ENCODE measurements at regions not wholly inside any gene's neighbourhood (a gene's known extent, or its start where the extent isn't known, plus 50 kb on each side); places are given as distances from the start of the nearest gene placed in this dataset.

- Mint-ChIP-seq H3K4me3 (no peak overlapping the region), H3K36me3 (no peaks in the 10 kb centered on the region), H3K27ac (no peak overlapping the region), H3K4me1 (ENCODE audit: low read depth in 2 of 2) (no peaks in the 10 kb centered on the region), H3K9me3 (peaks cover 10% of the 10 kb centered on the region), H3K27me3 (no peaks in the 10 kb centered on the region)
- DNase-seq (ENCODE audit: low spot score) (no peak), ATAC-seq (no peak)
Measured at GRCh38 chr3:64748244-64748904, 60.6 kb upstream of the ADAMTS9 start.

GRCh38 chr3:64747679-64748078, 59.9 kb upstream of the ADAMTS9 start:
- Mint-ChIP-seq H3K4me3 (no peak overlapping the region), H3K9me3 (peaks cover 6% of the 10 kb centered on the region), H3K36me3 (no peaks in the 10 kb centered on the region), H3K27ac (no peak overlapping the region), H3K4me1 (ENCODE audit: low read depth in 2 of 2) (no peaks in the 10 kb centered on the region), H3K27me3 (no peaks in the 10 kb centered on the region)
- DNase-seq (ENCODE audit: low spot score): no peak
- no peak for ATAC-seq

GRCh38 chr3:64743887-64744243, 56.1 kb upstream of the ADAMTS9 start:
- H3K36me3 Mint-ChIP-seq: no peaks in the 10 kb centered on the region
- peaks cover 5% of the 10 kb centered on the region for H3K9me3 Mint-ChIP-seq
- no peak for DNase-seq (ENCODE audit: low spot score)
- no peaks in the 10 kb centered on the region for H3K4me1 Mint-ChIP-seq (ENCODE audit: low read depth in 2 of 2)
- no peak for ATAC-seq
- no peak overlapping the region for H3K4me3 Mint-ChIP-seq
- H3K27ac Mint-ChIP-seq: no peak overlapping the region
- no peaks in the 10 kb centered on the region for H3K27me3 Mint-ChIP-seq

DNA sequence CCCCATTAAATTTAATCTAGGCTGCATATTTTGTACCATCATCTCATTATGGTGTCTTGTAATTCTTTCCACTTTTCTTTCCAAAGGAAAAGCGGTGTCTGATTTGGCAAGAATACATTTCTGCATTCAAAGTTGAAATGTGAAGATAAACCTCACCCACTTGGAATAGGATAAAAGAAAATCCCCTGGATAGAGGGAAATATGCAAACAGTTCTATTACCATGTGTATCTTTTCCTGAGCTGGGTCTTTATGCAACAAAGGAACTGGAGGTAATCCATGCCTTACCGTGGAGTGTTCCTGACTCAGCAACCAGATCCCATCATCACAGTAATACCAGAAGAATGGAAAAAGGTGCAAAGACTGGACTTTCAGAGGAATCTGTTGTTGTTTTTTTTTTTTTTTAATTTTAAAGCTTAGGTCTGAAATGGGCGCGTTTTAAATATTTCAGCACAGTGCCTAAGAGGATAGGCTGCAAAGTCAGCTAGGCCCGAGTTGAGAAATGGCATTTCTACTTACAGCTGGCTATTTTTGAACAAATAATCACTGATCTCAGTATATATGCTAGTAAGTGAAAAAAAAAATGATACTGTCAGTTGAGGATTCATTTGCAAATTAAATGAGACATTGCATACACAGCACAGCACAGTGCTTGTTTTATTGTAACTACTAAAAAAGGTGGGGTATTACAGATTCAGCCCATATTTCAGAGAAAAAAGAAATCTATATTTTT, 55.5 kb upstream of the ADAMTS9 start:
- no peaks in the 10 kb centered on the region for H3K27me3 Mint-ChIP-seq
- H3K4me1 Mint-ChIP-seq (ENCODE audit: low read depth in 2 of 2): no peaks in the 10 kb centered on the region
- no peaks in the 10 kb centered on the region for H3K36me3 Mint-ChIP-seq
- no peak for ATAC-seq
- no peak overlapping the region for H3K27ac Mint-ChIP-seq
- no peak overlapping the region for H3K4me3 Mint-ChIP-seq
- H3K9me3 Mint-ChIP-seq: peaks cover 5% of the 10 kb centered on the region
- DNase-seq (ENCODE audit: low spot score): no peak

DNA sequence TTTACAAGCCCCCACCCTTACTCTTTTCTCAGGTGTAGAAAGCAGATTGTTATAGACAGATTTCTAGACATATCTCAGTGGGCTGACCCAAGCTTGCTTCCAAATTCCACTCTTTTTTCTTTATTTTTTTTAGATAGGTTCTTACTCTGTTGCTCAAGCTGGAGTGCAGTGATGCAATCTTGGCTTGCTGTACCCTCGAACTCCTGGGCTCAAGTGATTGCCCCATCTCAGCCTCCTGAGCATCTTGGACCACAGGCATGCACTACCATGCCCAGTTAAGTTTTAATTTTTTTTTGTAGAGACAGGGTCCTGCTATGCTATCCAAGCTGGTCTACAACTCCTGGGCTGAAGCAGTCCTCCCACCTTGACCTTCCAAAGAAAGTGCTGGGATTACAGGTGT, 53.5 kb upstream of the ADAMTS9 start:
- ATAC-seq (no peak), DNase-seq (ENCODE audit: low spot score) (no peak)
- H3K36me3 Mint-ChIP-seq: no peaks in the 10 kb centered on the region
- no peak overlapping the region for H3K4me3 Mint-ChIP-seq
- no peaks in the 10 kb centered on the region for H3K27me3 Mint-ChIP-seq
- H3K4me1 Mint-ChIP-seq (ENCODE audit: low read depth in 2 of 2): no peaks in the 10 kb centered on the region
- peaks cover 5% of the 10 kb centered on the region for H3K9me3 Mint-ChIP-seq
- H3K27ac Mint-ChIP-seq: no peak overlapping the region

- no peaks in the 10 kb centered on the region for H3K27me3 Mint-ChIP-seq
- DNase-seq (ENCODE audit: low spot score) (no peak), ATAC-seq (no peak)
- no peak overlapping the region for H3K4me3 Mint-ChIP-seq
- H3K4me1 Mint-ChIP-seq (ENCODE audit: low read depth in 2 of 2): no peaks in the 10 kb centered on the region
- no peaks in the 10 kb centered on the region for H3K36me3 Mint-ChIP-seq
- peaks cover 4% of the 10 kb centered on the region for H3K9me3 Mint-ChIP-seq
- no peak overlapping the region for H3K27ac Mint-ChIP-seq
Measured at GRCh38 chr3:64739971-64740631, 52.3 kb upstream of the ADAMTS9 start.

All from natural killer cell treated with Interleukin-12 subunit alpha and Interleukin-12 subunit beta and Interleukin-15 and Interleukin-18, amount 100 ng/mL, for 72 hours (primary cell).